Hepatocyte (in vitro differentiated cells): ENCODE measurements at regions not wholly inside any gene's neighbourhood (a gene's known extent, or its start where the extent isn't known, plus 50 kb on each side); places are given as distances from the start of the nearest gene placed in this dataset.

Experiments used
- DNase-seq: peaks from one replicate; pipeline ENCODE4 v3.0.0-alpha.2; 2016; ENCODE audit warnings: low spot score
- H2AFZ ChIP-seq: fragments of 200-600 bp; sonication (generic); 2 replicates; pipeline ENCODE4 v1.6.0; 2016; ENCODE audit warnings: antibody characterized with exemption, mild to moderate bottlenecking
- H3K27ac ChIP-seq: fragments of 200-600 bp; sonication (generic); 2 replicates; pipeline ENCODE4 v1.5.1; 2016; ENCODE audit warnings: mild to moderate bottlenecking
- H3K27me3 ChIP-seq: fragments of 200-600 bp; sonication (generic); 2 replicates; pipeline ENCODE4 v1.6.1; 2016
- H3K36me3 ChIP-seq: fragments of 200-600 bp; sonication (generic); replicated peaks from 2 replicates; pipeline ENCODE4 v1.5.1; 2016; ENCODE audit warnings: low read depth; ENCODE audit not compliant: insufficient read depth
- H3K4me1 ChIP-seq: fragments of 200-600 bp; sonication (generic); 2 replicates; pipeline ENCODE4 v1.5.1; 2016; ENCODE audit warnings: mild to moderate bottlenecking, moderate library complexity; ENCODE audit not compliant: insufficient read depth
- H3K4me2 ChIP-seq: fragments of 200-600 bp; sonication (generic); 2 replicates; pipeline ENCODE4 v1.6.0; 2016
- H3K4me3 ChIP-seq: fragments of 200-600 bp; sonication (generic); 2 replicates; pipeline ENCODE4 v1.5.1; 2016; ENCODE audit warnings: mild to moderate bottlenecking
- H3K79me2 ChIP-seq: fragments of 200-600 bp; sonication (generic); 2 replicates; pipeline ENCODE4 v1.6.0; 2017; ENCODE audit warnings: mild to moderate bottlenecking
- H3K9me2 ChIP-seq: fragments of 200-600 bp; sonication (generic); replicated peaks from 2 replicates; pipeline ENCODE4 v1.6.0; 2017; ENCODE audit warnings: mild to moderate bottlenecking; ENCODE audit not compliant: insufficient read depth
- H3K9me3 ChIP-seq: fragments of 200-600 bp; sonication (generic); 2 replicates; pipeline ENCODE4 v1.5.1; 2016; ENCODE audit warnings: low read depth, mild to moderate bottlenecking
- H4K20me1 ChIP-seq: fragments of 200-600 bp; sonication (generic); 2 replicates; pipeline ENCODE4 v1.6.0; 2016; ENCODE audit warnings: mild to moderate bottlenecking; ENCODE audit not compliant: insufficient read depth, poor library complexity, severe bottlenecking
- EZH2 ChIP-seq: fragments of 200-600 bp; sonication (generic); IDR thresholded peaks from 2 replicates; pipeline ENCODE4 v1.6.1; 2016; ENCODE audit warnings: antibody characterized with exemption, mild to moderate bottlenecking, borderline replicate concordance
- EZH2phosphoT487 ChIP-seq: fragments of 200-600 bp; sonication (generic); IDR thresholded peaks from one replicate; pipeline ENCODE4 v1.6.1; 2018; ENCODE audit warnings: antibody characterized with exemption, mild to moderate bottlenecking, low read depth, moderate library complexity; ENCODE audit not compliant: unreplicated experiment, severe bottlenecking
- WGBS: methylation state at CpG from one replicate; pipeline ENCODE4 v1.1.6; 2016; ENCODE audit warnings: low lambda C conversion rate; ENCODE audit errors: missing lambda C conversion rate; 5-methylcytosine and 5-hydroxymethylcytosine counted together
- TF ChIP-seq, protein P1 (sequence below): fragments of 200-600 bp; sonication (generic); IDR thresholded peaks from 2 replicates; pipeline ENCODE4 v1.5.1; 2016; ENCODE audit warnings: antibody characterized with exemption, mild to moderate bottlenecking; ENCODE audit not compliant: poor library complexity

DNA sequence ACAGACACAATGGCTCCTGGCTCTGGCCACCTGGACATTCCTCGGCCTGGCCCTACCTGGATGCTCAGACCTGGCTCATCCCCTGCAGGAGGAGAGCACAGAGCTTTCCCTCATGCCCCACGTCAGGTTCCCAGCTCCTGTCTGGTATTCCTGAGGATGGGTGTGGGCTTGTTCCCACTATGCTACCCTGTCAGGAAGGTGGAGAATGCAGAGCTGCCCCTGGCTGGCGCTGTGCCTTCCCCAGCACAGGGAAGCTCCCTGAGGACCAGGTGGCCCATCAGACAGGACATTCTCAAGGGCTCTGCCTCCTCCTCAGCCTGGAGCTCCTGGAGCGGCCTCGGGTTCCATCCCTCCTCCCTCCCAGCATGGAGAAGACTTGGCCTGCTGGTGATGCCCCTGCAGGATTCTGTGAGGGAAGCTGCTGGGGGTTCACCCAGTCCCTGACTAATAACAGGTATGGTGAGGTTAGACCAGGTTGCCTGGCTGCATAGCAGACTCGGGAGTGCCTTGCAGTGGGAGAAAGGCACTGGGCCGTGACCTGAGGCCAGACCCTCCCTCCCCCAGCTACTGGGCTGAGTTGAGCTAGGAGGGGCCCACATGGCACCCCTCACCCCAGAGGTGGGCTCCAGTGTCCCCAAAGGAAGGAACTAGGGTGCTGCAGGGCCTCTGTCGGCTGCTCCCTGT lies 156.0 kb upstream of the MLN start:
- H3K27ac ChIP-seq = no peak overlapping the region
- H3K4me1 ChIP-seq = no peaks in the 10 kb centered on the region
- 90% methylated on average over 8 of the region's 8 CpGs for WGBS
- TF ChIP-seq EZH2 = no peak
- TF ChIP-seq, protein P1, sequence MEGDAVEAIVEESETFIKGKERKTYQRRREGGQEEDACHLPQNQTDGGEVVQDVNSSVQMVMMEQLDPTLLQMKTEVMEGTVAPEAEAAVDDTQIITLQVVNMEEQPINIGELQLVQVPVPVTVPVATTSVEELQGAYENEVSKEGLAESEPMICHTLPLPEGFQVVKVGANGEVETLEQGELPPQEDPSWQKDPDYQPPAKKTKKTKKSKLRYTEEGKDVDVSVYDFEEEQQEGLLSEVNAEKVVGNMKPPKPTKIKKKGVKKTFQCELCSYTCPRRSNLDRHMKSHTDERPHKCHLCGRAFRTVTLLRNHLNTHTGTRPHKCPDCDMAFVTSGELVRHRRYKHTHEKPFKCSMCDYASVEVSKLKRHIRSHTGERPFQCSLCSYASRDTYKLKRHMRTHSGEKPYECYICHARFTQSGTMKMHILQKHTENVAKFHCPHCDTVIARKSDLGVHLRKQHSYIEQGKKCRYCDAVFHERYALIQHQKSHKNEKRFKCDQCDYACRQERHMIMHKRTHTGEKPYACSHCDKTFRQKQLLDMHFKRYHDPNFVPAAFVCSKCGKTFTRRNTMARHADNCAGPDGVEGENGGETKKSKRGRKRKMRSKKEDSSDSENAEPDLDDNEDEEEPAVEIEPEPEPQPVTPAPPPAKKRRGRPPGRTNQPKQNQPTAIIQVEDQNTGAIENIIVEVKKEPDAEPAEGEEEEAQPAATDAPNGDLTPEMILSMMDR = no peak
- TF ChIP-seq EZH2phosphoT487 = no peak
- no peaks in the 10 kb centered on the region for H3K79me2 ChIP-seq
- H3K36me3 ChIP-seq = no peaks in the 10 kb centered on the region
- H3K9me2 ChIP-seq = no peaks in the 10 kb centered on the region
- no peaks in the 10 kb centered on the region for H3K9me3 ChIP-seq
- no peaks in the 10 kb centered on the region for H4K20me1 ChIP-seq
- no peak for DNase-seq
- no peaks in the 10 kb centered on the region for H3K27me3 ChIP-seq
- H2AFZ ChIP-seq = no peak overlapping the region
- no peak overlapping the region for H3K4me2 ChIP-seq
- no peak overlapping the region for H3K4me3 ChIP-seq

DNA sequence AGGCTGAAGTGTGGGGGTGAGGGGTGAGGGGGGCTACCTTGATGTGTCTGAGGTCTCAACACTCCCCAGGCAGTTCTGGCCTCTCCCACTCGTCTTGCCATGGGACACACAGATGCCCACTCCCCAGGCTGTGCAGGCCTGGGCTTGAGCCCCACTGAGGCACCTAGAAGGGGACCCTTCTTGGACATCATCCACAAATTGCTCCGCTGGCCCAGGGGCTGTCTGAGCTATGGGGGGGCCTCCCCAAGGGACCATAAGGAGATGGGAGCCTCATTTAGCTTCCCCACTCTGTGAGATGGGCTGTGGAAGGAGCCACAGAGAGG lies 155.5 kb upstream of the MLN start:
- H2AFZ ChIP-seq = no peak overlapping the region
- H3K4me3 ChIP-seq = no peak overlapping the region
- H3K9me2 ChIP-seq = no peaks in the 10 kb centered on the region
- no peaks in the 10 kb centered on the region for H3K36me3 ChIP-seq
- no peaks in the 10 kb centered on the region for H3K27me3 ChIP-seq
- no peaks in the 10 kb centered on the region for H3K4me1 ChIP-seq
- H3K79me2 ChIP-seq = no peaks in the 10 kb centered on the region
- no peaks in the 10 kb centered on the region for H3K9me3 ChIP-seq
- H3K4me2 ChIP-seq = no peak overlapping the region
- DNase-seq = no peak
- TF ChIP-seq, protein P1 = no peak
- TF ChIP-seq EZH2 (no peak), EZH2phosphoT487 (no peak)
- 33% methylated on average over 2 of the region's 2 CpGs for WGBS
- no peak overlapping the region for H3K27ac ChIP-seq
- no peaks in the 10 kb centered on the region for H4K20me1 ChIP-seq

DNA sequence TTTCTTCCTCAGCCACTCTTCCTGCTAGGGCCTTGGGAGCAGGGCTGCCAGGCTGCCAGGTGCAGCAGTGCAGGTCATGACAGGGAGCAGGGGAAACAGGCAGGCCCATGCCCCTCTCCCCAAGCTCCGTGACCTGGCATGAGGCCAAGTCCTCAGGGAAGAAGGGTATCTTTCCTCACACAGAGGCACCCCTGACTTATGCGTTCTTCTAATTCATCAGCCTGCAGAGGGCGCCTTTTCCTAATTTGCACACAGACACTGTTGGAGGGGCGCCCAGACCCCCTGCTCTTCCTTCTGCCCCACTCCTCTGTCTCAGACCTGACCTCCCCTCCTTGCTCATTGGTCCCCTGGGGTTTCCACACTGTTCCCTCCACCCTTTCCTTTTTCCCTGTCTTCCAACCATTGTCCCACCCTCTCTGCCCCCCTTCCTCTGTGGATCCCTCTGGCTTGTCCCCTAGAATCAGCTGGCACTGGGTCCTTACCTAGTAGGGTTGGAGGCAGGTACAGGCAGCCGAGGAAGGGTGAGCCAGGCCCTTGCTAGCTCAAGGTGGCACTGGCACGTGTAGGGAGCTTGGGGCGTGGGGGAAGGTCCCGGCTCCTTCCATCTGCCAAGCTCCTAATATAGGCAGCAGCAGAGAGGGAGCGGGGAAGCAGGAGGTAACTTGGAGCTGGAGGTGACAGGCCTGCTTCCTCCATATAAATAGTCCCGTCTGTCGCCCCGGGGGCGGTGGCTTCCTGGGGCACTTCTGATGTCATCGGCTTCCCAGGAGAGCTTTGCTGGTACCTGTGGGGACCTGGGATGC lies 154.9 kb upstream of the MLN start:
- peak; percentile 32 for DNase-seq

More for the DNA sequence above, 154.9 kb upstream of the MLN start:
- no peaks in the 10 kb centered on the region for H3K4me1 ChIP-seq
- 76% methylated on average over 14 of the region's 14 CpGs for WGBS
- H3K4me2 ChIP-seq = no peak overlapping the region
- no peaks in the 10 kb centered on the region for H3K79me2 ChIP-seq
- no peaks in the 10 kb centered on the region for H3K27me3 ChIP-seq
- no peak overlapping the region for H3K27ac ChIP-seq
- H3K9me2 ChIP-seq = no peaks in the 10 kb centered on the region
- no peaks in the 10 kb centered on the region for H3K36me3 ChIP-seq
- no peak overlapping the region for H3K4me3 ChIP-seq
- no peaks in the 10 kb centered on the region for H3K9me3 ChIP-seq
- no peaks in the 10 kb centered on the region for H4K20me1 ChIP-seq
- TF ChIP-seq, protein P1 = peak; percentile 29
- TF ChIP-seq EZH2phosphoT487 = no peak
- TF ChIP-seq EZH2 = no peak
- no peak overlapping the region for H2AFZ ChIP-seq
